ENCODE measurements at regions not wholly inside any gene's neighbourhood (a gene's known extent, or its start where the extent isn't known, plus 50 kb on each side); places are given as distances from the start of the nearest gene placed in this dataset.
"Not testable (repeated sequence)": the region's sequence is repeated elsewhere in the genome, so short reads cannot be mapped to it uniquely, and the experiment has no call there.

GRCh38 chr1:67482733-67483482 lies 52.7 kb upstream of the SERBP1 start:
- DNase-seq, result no peak

DNA sequence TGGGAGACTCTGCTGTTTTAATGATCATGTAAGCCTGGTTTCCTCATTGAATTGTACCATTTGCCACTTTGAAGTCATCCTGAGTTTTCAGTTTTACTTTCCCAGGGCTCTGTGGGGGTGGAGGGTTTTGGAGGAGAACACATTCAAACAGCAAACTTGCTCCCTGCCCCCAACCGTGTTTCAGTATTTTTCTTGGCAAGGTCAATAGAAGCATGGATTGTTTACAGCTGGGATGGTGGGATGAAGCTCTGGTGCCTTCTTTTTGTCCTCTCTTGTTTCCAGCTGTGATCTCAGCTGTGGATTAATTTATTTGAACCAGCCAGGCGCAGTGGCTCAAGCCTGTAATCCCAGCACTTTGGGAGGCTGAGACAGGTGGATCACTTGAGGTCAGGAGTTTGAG lies 54.3 kb upstream of the SERBP1 start:
- DNase-seq, result no peak

DNA sequence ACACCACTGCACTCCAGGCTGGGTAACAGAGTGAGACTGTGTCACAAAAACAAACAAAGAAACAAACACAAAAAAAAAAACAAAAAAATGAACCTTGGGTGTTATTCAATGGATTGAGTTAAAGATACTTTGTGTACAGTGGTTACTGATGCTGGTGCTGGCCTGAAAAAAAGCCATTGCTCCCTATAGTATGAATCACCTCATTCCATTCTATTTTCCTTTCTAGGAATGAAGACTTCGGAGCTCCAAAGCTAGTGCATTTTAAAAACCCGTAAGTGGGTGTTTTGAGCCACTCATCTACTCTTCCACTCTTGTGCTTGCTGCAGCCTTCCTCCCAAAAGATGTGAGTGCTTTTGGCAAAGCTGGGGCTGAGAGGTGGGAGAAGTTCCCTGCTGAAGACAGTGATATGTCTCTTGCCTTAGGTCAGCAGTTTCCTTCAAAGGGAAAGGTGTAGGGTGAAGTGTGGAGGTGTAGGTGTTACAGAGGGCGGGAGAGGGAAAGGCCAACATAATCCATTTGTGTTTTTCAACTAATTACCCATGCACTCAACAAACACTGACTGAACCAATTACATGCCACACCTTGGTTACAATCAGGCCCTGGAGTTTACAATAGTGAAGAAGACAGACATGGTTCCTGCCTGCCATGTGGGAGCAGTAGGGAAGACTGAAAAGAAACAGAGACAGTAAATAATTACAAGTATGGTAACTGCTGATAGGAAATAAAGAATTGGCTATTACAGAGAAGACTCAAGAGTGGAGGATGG lies 55.0 kb upstream of the SERBP1 start:
- DNase-seq, result no peak

DNA sequence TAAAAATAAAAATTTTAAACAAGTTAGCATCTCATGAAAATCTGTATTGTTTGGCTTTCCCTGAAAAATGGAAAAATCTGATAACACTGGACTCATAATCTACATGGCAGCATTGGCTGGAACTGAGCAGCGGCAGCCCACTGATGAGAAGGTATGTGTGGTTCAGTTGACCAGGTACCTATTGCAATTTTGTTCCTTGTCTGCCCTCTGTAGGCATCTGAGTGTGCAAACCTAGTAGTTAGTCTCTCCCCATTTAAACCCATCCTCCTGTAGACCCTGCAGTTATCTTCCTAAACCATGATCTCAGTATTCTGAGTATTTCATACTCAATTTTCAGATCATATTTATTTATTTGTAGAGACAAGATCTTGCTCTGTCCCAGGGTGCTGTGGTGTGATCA lies 59.4 kb upstream of the SERBP1 start:
- no peak for DNase-seq

DNA sequence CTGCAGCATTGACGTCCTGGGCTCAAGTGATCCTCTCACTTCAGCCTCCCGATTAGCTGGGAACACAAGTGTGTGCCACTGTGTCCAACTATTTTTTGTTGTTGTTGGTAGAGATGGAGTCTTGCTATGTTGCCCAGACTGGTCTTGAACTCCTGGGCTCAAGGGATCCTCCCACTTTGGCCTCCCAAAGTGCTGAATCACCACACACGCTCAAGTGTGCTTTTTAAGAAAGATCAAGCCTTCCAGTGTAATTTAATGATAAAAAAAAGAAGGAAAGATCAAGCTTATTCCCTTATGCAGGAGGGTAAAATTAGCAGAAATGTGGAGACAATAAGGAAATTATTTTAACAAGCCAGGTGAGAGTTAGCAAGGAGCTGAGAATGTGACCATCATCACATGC lies 61.1 kb upstream of the SERBP1 start:
- no peak for DNase-seq

DNA sequence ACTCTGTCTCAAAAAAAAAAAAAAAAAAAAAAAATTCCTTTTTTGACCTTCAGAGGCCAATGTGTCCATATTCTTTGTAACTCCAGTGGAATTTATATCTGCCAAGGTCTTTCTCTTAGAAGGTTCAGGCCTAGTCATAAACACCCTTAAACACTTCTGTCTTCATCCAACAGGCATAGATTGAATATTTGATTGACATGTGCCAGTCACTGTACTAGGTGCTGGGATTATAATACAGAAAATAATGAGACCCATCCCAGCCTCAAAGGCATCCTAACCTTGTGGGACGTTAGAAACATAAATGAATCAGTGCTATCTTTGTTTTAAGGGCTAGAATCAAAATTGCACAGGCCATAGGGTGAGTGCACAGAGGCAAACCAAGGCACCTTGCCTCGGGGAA lies 62.9 kb upstream of the SERBP1 start:
- DNase-seq, result no peak

GRCh38 chr1:67495327-67495726 lies 65.1 kb upstream of the SERBP1 start:
- DNase-seq, result no peak

GRCh38 chr1:67496329-67496728 lies 66.1 kb upstream of the SERBP1 start:
- DNase-seq, result no peak

- peak; percentile 73 for DNase-seq
Observed at GRCh38 chr1:67500413-67500959, 70.3 kb upstream of the SERBP1 start.

- DNase-seq, result no peak
Observed at GRCh38 chr1:67503974-67504373, 73.8 kb upstream of the SERBP1 start.

DNA sequence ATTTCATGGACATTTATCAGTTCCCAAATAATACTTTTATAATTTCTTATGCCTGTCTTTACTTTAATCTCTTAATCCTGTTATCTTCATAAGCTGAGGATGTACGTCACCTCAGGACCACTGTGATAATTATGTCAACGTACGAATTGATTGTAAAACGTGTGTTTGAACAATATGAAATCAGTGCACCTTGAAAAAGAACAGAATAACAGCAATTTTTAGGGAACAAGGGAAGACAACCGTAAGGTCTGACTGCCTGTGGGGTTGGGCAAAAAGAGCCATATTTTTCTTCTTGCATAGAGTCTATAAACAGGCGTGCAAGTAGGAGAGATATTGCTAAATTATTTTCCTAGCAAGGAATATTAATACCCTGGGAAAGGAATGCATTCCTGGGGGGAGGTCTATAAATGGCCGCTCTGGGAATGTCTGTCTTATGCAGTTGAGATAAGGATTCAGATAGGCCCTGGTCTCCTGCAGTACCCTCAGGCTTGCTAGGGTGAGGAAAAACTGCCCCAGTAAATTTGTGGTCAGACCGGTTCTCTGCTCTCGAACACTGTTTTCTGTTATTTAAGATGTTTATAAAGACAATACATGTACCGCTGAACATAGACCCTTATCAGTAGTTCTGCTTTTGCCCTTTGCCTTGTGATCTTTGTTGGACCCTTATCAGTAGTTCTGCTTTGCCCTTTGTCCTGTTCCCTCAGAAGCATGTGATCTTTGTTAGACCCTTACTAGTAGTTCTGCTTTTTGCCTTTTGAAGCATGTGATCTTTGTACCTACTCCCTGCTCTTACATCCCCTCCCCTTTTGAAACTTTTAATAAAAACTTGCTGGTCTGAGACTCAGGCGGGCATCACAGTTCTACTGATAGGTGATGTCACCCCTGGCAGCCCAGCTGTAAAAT lies 83.4 kb upstream of the SERBP1 start:
- not testable (repeated sequence) for DNase-seq

GRCh38 chr1:67514300-67514699 lies 84.1 kb upstream of the SERBP1 start:
- no peak for DNase-seq

DNA sequence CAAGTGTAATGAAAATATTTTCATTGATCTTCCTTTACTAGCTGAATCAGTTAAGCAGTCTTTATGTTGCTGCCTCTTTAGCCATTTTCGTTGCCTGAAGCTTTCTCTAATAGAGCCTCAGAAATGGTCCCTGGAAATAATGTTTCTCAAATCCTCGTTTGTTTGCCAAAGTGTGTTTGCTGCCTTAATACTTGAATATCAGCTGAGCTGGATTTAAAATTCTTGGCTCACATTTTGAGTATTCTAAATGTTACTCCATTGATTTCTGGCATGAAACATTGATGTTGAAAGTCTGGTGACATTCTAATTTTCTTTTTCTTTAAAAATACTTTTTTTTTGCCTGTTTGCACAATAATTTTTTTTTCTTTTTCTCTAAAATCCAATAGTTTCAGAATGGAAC lies 84.6 kb upstream of the SERBP1 start:
- no peak for DNase-seq

GRCh38 chr1:67515324-67516080 lies 85.3 kb upstream of the SERBP1 start:
- DNase-seq, result no peak

- DNase-seq, result no peak
Observed at GRCh38 chr1:67517046-67517445, 86.8 kb upstream of the SERBP1 start.

DNA sequence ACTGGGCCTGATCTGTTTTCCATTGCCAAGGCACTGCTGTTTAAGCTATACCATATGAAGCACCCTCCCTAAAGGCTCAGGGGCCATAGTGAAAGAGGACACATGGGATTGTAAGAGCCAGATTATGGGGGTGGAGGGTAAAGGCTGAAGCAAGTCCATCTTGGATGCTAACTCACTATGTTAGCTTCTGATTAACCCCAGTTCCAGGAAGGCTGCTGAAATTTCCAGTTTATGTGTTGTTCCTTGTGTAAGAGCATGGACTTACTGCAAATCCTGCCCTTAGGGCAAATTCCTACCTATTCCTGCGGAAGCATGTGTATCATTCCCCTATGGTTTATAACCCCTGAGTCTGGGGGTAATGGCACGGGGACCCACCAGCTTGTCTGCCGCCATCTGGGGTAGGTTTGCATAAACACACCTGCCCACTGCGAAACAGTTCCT lies 91.8 kb upstream of the SERBP1 start:
- no peak for DNase-seq

DNA sequence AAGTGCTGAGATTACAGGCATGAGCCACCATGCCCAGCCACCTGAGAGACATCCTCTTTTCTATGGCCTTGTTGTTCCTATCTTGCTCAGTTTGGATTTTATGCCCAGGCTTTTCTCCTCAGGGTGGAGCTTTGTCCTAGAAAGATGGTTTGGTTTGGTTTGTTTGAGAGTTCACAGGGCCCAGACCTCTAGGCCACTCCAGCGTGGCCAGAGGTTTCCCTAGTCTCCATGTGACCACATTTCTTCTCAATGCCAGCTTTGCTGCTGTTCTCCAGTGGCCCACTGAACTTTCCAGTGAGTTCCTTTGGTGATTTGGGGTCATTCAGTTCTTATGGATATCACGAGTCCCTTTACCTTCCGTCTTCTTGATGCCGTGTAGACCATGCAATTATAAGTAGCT lies 92.6 kb upstream of the SERBP1 start:
- DNase-seq, result no peak

DNA sequence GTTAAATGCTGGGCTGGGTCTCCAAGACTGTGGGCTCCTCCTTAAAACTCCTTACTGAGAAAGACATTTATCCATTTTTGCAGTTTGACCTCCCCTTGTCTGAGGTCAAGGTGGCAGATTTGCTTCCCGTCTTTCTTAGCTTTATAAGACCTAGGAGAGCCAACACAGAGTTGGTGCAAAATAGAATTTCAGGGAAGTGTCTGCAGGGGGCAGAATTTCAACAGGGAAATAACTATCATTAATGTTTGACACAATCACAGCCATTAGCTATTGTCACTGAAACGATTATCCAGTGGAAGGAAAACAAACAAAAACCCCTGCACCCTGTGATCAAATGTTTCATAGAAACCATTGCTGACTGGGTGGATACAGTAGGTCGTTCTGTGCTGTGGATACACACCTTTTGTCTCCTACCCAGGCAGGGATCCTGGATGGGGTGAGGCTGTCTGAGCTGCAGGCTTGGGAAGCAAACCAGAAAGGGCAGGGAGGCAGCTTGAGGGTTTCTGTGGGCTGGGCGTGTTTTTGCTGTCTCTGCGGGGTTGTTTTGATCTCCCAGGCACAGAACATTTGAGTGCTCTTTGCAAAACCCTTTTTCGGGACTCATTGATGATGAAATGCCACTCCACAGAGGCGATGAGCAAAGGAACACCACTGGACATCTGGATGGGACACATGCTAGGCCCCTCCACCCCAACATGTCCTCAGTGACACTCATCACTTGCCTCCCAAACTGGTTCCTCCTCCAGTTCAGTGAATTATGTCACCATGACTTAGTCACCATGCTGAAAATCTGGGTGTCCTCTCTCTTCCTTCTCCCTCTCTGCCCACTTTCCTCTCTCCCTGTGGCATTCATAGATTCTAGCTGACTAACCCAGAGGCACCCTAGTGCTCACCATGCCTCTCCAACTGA lies 94.2 kb upstream of the SERBP1 start:
- DNase-seq, result no peak

- no peak for DNase-seq
Observed at GRCh38 chr1:67525053-67525760, 95.0 kb upstream of the SERBP1 start.

DNA sequence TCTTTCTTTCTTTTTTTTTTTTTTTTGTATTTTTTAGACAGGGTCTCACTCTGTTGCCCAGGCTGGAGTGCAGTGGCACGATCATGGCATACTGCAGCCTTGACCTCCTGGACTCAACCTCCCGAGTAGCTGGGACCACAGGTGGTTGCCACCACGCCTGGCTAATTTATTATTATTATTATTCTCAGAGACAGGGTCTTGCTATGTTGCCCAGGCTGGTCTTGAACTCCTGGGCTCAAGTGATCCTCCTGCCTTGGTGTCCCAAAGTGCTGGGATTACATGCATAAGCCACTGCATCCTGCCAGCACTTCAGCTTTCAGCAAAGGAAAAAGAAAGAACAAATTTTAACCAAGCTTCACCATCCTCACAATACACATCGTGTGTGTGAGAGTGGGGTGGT lies 97.9 kb upstream of the SERBP1 start:
- DNase-seq, result no peak
